ENCODE measurements at regions not wholly inside any gene's neighbourhood (a gene's known extent, or its start where the extent isn't known, plus 50 kb on each side); places are given as distances from the start of the nearest gene placed in this dataset.

GRCh38 chr20:24131684-24132083 is 143.1 kb upstream of the GGTLC1 start:
- Histone ChIP-seq H3K27me3 (ENCODE audit: control insufficient read depth in 2 of 2, insufficient read depth in 2 of 2, low read length in 2 of 2) (0 out of 5 replicates have a peak, but pooled peaks cover 0 to 2% of the 10 kb centered on the region in 2 experiments), H3K4me2 (ENCODE audit: insufficient read depth, low read length) (no peak overlapping the region), H4K20me1 (replicated peaks; ENCODE audit: control insufficient read depth, insufficient read depth, low read length) (no peaks in the 10 kb centered on the region), H2AFZ (ENCODE audit: low read depth, low read length) (no peak overlapping the region), H3K9me1 (ENCODE audit: control insufficient read depth, insufficient read depth, low read length) (no peaks in the 10 kb centered on the region), H3K27ac (ENCODE audit: extremely low read depth, low read depth, low read length) (no peak overlapping the region), H3K9ac (ENCODE audit: insufficient read depth in 1 of 2, low read depth in 2 of 2, low read length in 2 of 2) (no peak overlapping the region), H3K9me3 (replicated peaks; ENCODE audit: control insufficient read depth, insufficient read depth, low read depth, low read length) (no peaks in the 10 kb centered on the region), H3K4me3 (no peak overlapping the region), H3K4me1 (replicated peaks in 1 of 2; ENCODE audit: control insufficient read depth in 2 of 2, insufficient read depth in 2 of 2, low read length in 2 of 2) (no peaks in the 10 kb centered on the region), H3K79me2 (ENCODE audit: control insufficient read depth, insufficient read depth, low read length) (no peaks in the 10 kb centered on the region), H3K36me3 (ENCODE audit: control insufficient read depth, insufficient read depth, low read length) (no peaks in the 10 kb centered on the region)
- FAIRE-seq = no peak
- TF ChIP-seq PHB2 (IDR thresholded peaks at IDR 0.05; ENCODE audit: low read depth) = no peak
- TF ChIP-seq CHCHD3 (CRISPR knock-in tag; IDR thresholded peaks at IDR 0.05) = no peak
- TF ChIP-seq SMARCB1 (IDR thresholded peaks at IDR 0.05; ENCODE audit: insufficient read length, low read depth) = no peak
- TF ChIP-seq MTA2 (IDR thresholded peaks at IDR 0.05; ENCODE audit: low read depth) = no peak
- no peak for TF ChIP-seq ZNF445 (CRISPR knock-in tag; IDR thresholded peaks at IDR 0.05; ENCODE audit: low read depth)
- no peak for TF ChIP-seq ZNF77 (CRISPR knock-in tag; IDR thresholded peaks at IDR 0.05)
- no peak for TF ChIP-seq ZNF232 (CRISPR knock-in tag; IDR thresholded peaks at IDR 0.05)
- TF ChIP-seq GTF2F1 (IDR thresholded peaks at IDR 0.05; ENCODE audit: low read depth, low read length) = no peak
- TF ChIP-seq TCF7 (IDR thresholded peaks at IDR 0.05; ENCODE audit: borderline replicate concordance) = no peak
- TF ChIP-seq EWSR1 (IDR thresholded peaks at IDR 0.05; ENCODE audit: borderline replicate concordance, low read depth, partially characterized antibody) = no peak
- TF ChIP-seq COPS2 (conservative IDR thresholded peaks at IDR 0.05) = no peak
- TF ChIP-seq POU5F1 (IDR thresholded peaks at IDR 0.05; ENCODE audit: borderline replicate concordance, low read depth, low read length, partially characterized antibody) = no peak
- TF ChIP-seq ZNF347 (CRISPR knock-in tag; IDR thresholded peaks at IDR 0.05; ENCODE audit: low read depth) = no peak
- no peak for TF ChIP-seq ZNF184 (CRISPR knock-in tag; IDR thresholded peaks at IDR 0.05)
- ChIA-PET CTCF (ENCODE audit: low intra/inter-chr PET ratio) (no interaction called here), POLR2A (no interaction called here)
- DNase-seq (ENCODE audit: extremely low read depth in 1 of 4, low spot score in 3 of 4) = no peak
- BruUV-seq (replicated peaks) = no TSS peak
- WGBS (ENCODE audit: insufficient coverage, low coverage, missing lambda C conversion rate) = 0% methylated on average over 1 of the region's 1 CpG
- intact Hi-C loops (cut with micrococcal nuclease) (no loop called here), in situ Hi-C loops (cut with MboI) (no loop called here)
- no peak for ATAC-seq

Measured in K562 (cell line).